ENCODE measurements at regions not wholly inside any gene's neighbourhood (a gene's known extent, or its start where the extent isn't known, plus 50 kb on each side); places are given as distances from the start of the nearest gene placed in this dataset.

- in situ Hi-C loops (cut with HindIII; ENCODE audit: low sequenced_read_pairs): no loop called here
- TF ChIP-seq, protein P1, sequence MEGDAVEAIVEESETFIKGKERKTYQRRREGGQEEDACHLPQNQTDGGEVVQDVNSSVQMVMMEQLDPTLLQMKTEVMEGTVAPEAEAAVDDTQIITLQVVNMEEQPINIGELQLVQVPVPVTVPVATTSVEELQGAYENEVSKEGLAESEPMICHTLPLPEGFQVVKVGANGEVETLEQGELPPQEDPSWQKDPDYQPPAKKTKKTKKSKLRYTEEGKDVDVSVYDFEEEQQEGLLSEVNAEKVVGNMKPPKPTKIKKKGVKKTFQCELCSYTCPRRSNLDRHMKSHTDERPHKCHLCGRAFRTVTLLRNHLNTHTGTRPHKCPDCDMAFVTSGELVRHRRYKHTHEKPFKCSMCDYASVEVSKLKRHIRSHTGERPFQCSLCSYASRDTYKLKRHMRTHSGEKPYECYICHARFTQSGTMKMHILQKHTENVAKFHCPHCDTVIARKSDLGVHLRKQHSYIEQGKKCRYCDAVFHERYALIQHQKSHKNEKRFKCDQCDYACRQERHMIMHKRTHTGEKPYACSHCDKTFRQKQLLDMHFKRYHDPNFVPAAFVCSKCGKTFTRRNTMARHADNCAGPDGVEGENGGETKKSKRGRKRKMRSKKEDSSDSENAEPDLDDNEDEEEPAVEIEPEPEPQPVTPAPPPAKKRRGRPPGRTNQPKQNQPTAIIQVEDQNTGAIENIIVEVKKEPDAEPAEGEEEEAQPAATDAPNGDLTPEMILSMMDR (IDR thresholded peaks at IDR 0.05; ENCODE audit: low read depth, low read length, missing control alignments): no peak
- DNase-seq (ENCODE audit: low read depth): no peak
- no peak overlapping the region for H3K4me3 ChIP-seq (ENCODE audit: low read depth, low read length)
Observed at GRCh38 chr17:71470062-71470461, 650.8 kb upstream of the SOX9 start.

GRCh38 chr17:71472809-71473789 is 647.7 kb upstream of the SOX9 start:
- no peak overlapping the region for H3K4me3 ChIP-seq (ENCODE audit: low read depth, low read length)
- DNase-seq (ENCODE audit: low read depth): peak; percentile 49
- TF ChIP-seq, protein P1 (IDR thresholded peaks at IDR 0.05; ENCODE audit: low read depth, low read length, missing control alignments): peak; percentile 78
- in situ Hi-C loops (cut with HindIII; ENCODE audit: low sequenced_read_pairs): no loop called here

- no peak overlapping the region for H3K4me3 ChIP-seq (ENCODE audit: low read depth, low read length)
- DNase-seq (ENCODE audit: low read depth): no peak
- in situ Hi-C loops (cut with HindIII; ENCODE audit: low sequenced_read_pairs): no loop called here
- TF ChIP-seq, protein P1 (IDR thresholded peaks at IDR 0.05; ENCODE audit: low read depth, low read length, missing control alignments): no peak
Observed at GRCh38 chr17:71477356-71477755, 643.5 kb upstream of the SOX9 start.

DNA sequence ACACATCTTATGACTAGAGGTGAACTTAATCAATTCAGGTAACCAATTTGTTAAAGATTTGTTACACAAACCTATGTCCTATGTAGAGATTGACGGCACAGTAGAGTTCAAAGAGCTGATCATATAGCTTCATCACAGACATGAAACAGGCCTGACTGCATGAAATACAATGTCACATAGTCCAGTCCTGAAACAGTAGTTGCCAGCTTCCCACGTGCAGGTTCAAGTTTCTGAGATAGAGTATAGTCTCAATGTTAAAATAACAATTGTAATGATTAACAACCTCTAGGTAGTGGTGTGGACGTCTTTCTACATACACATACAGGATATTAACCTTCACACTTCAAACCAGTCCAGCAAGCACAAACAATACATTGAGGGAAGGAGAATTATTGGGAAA is 640.7 kb upstream of the SOX9 start:
- TF ChIP-seq, protein P1 (IDR thresholded peaks at IDR 0.05; ENCODE audit: low read depth, low read length, missing control alignments): no peak
- in situ Hi-C loops (cut with HindIII; ENCODE audit: low sequenced_read_pairs): no loop called here

GRCh38 chr17:71482625-71483024 is 638.2 kb upstream of the SOX9 start:
- no peak for DNase-seq (ENCODE audit: low read depth)
- in situ Hi-C loops (cut with HindIII; ENCODE audit: low sequenced_read_pairs): no loop called here
- TF ChIP-seq, protein P1 (IDR thresholded peaks at IDR 0.05; ENCODE audit: low read depth, low read length, missing control alignments): no peak
- H3K4me3 ChIP-seq (ENCODE audit: low read depth, low read length): no peak overlapping the region

More for the DNA sequence above, 640.7 kb upstream of the SOX9 start:
- no peak overlapping the region for H3K4me3 ChIP-seq (ENCODE audit: low read depth, low read length)
- DNase-seq (ENCODE audit: low read depth): no peak

GRCh38 chr17:71484546-71484945 is 636.3 kb upstream of the SOX9 start:
- in situ Hi-C loops (cut with HindIII; ENCODE audit: low sequenced_read_pairs): no loop called here
- TF ChIP-seq, protein P1 (IDR thresholded peaks at IDR 0.05; ENCODE audit: low read depth, low read length, missing control alignments): no peak
- no peak for DNase-seq (ENCODE audit: low read depth)
- no peak overlapping the region for H3K4me3 ChIP-seq (ENCODE audit: low read depth, low read length)

All from astrocyte of the cerebellum (primary cell).